ENCODE measurements at regions not wholly inside any gene's neighbourhood (a gene's known extent, or its start where the extent isn't known, plus 50 kb on each side); places are given as distances from the start of the nearest gene placed in this dataset.
"Not testable (repeated sequence)": the region's sequence is repeated elsewhere in the genome, so short reads cannot be mapped to it uniquely, and the experiment has no call there.

DNA sequence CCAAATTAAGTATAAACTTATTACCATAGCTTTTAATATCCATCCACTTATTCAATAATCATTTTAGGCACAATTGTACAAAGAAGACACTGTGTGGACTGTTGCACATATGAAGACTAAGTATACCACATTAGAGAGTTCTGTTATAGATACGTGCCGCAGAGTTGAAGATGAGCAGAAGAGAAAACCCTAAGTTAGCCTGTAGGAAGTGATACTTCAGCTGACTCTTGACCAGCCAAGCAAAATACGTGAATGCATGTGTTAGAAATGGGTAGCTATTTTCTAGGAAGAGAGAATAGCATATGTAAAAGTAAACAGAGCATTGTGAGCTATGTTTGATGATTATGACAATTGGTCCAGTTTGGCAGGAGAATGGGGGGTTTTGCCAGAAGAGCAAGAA, 272.0 kb upstream of the ATP11B start:
- no peak for TF ChIP-seq TCF7L2 (IDR thresholded peaks at IDR 0.05; ENCODE audit: low read depth, low read length)
- no peak for TF ChIP-seq POLR2AphosphoS5 (IDR thresholded peaks at IDR 0.05; ENCODE audit: low read depth, low read length)
- H3K27me3 ChIP-seq (ENCODE audit: control insufficient read depth, insufficient read depth, low read length): no peaks in the 10 kb centered on the region; the same call in 1 of the 2 replicates
- H3K4me3 ChIP-seq (ENCODE audit: low read depth in 2 of 2, low read length in 2 of 2): no peak overlapping the region
- POLR2A ChIA-PET: interaction anchor here (0.6 kb wide), 1 partner anchor 40 kb away, joined by 6 read pairs; no protein-coding TSS in a partner anchor
- H3K27ac ChIP-seq (ENCODE audit: low read length): no peak overlapping the region
- H3K36me3 ChIP-seq (ENCODE audit: control insufficient read depth, insufficient read depth, low read length): no peaks in the 10 kb centered on the region
- no peaks in the 10 kb centered on the region for H3K4me1 ChIP-seq (ENCODE audit: control insufficient read depth, insufficient read depth, low read length)
- no peaks in the 10 kb centered on the region for H3K9me3 ChIP-seq (ENCODE audit: control insufficient read depth, insufficient read depth, low read depth, low read length)
- CTCF ChIA-PET: no interaction called here
- in situ Hi-C loops (cut with HindIII; ENCODE audit: low pct_unique_long_range_greater_than_20kb, low sequenced_read_pairs) (no loop called here), intact Hi-C loops (cut with micrococcal nuclease; ENCODE audit: unreplicated experiment) (no loop called here)
- BruUV-seq (replicated peaks): no TSS peak
- ATAC-seq (no peak), DNase-seq (ENCODE audit: low read depth, low spot score) (no peak)

DNA sequence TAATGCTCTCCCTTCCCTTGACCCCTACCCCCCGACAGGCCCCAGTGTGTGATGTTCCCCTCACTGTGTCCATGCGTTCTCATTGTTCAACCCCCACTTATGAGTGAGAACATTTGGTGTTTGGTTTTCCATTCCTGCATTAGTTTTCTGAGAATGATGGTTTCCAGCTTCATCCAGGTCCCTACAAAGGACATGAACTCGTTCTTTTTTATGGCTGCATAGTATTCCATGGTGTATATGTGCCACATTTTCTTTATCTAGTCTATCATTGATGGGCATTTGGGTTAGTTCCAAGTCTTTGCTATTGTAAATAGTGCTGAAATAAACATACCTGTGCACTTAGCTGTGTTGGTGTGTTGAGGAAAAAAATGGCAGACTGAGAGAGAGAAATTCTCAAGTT, 269.9 kb upstream of the ATP11B start:
- ChIA-PET CTCF (interaction anchor here (0.7 kb wide), 1 partner anchor 62 kb away, joined by 12 read pairs; no protein-coding TSS in a partner anchor), POLR2A (interaction anchor here (0.6 kb wide), 1 partner anchor 147 kb away, joined by 5 read pairs; no protein-coding TSS in a partner anchor)
- not testable (repeated sequence) for ATAC-seq

DNA sequence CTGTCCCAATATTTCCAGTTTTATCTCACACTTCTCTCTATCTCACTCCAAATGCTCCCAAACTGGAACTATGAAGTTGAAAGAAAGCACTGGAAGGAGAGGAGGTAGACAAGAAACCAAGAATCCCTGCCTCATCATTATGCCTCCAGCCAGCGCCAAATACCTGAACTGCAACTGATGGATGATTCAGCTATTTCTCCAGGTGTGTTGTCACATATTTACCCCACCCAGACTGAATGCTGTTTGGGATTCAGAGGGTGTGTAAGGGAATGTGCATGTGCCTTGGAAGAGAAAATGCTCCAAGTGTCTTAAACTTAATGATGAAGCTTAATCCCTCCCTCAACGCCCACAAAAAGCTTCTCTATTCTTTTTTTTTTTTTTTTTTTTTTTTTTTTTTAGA, 269.5 kb upstream of the ATP11B start:
- TF ChIP-seq SIN3A (IDR thresholded peaks at IDR 0.05; ENCODE audit: borderline replicate concordance, insufficient read depth, low read depth, low read length) (no peak), TCF7L2 (IDR thresholded peaks at IDR 0.05; ENCODE audit: low read depth, low read length) (no peak), POLR2AphosphoS5 (IDR thresholded peaks at IDR 0.05; ENCODE audit: low read depth, low read length) (no peak)
- TF ChIP-seq, protein P1, sequence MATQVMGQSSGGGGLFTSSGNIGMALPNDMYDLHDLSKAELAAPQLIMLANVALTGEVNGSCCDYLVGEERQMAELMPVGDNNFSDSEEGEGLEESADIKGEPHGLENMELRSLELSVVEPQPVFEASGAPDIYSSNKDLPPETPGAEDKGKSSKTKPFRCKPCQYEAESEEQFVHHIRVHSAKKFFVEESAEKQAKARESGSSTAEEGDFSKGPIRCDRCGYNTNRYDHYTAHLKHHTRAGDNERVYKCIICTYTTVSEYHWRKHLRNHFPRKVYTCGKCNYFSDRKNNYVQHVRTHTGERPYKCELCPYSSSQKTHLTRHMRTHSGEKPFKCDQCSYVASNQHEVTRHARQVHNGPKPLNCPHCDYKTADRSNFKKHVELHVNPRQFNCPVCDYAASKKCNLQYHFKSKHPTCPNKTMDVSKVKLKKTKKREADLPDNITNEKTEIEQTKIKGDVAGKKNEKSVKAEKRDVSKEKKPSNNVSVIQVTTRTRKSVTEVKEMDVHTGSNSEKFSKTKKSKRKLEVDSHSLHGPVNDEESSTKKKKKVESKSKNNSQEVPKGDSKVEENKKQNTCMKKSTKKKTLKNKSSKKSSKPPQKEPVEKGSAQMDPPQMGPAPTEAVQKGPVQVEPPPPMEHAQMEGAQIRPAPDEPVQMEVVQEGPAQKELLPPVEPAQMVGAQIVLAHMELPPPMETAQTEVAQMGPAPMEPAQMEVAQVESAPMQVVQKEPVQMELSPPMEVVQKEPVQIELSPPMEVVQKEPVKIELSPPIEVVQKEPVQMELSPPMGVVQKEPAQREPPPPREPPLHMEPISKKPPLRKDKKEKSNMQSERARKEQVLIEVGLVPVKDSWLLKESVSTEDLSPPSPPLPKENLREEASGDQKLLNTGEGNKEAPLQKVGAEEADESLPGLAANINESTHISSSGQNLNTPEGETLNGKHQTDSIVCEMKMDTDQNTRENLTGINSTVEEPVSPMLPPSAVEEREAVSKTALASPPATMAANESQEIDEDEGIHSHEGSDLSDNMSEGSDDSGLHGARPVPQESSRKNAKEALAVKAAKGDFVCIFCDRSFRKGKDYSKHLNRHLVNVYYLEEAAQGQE (IDR thresholded peaks at IDR 0.05; ENCODE audit: insufficient read depth in 1 of 2, low read depth in 2 of 2, low read length in 1 of 2): no peak
- TF ChIP-seq, protein P2, sequence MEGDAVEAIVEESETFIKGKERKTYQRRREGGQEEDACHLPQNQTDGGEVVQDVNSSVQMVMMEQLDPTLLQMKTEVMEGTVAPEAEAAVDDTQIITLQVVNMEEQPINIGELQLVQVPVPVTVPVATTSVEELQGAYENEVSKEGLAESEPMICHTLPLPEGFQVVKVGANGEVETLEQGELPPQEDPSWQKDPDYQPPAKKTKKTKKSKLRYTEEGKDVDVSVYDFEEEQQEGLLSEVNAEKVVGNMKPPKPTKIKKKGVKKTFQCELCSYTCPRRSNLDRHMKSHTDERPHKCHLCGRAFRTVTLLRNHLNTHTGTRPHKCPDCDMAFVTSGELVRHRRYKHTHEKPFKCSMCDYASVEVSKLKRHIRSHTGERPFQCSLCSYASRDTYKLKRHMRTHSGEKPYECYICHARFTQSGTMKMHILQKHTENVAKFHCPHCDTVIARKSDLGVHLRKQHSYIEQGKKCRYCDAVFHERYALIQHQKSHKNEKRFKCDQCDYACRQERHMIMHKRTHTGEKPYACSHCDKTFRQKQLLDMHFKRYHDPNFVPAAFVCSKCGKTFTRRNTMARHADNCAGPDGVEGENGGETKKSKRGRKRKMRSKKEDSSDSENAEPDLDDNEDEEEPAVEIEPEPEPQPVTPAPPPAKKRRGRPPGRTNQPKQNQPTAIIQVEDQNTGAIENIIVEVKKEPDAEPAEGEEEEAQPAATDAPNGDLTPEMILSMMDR (IDR thresholded peaks at IDR 0.05): no peak
- ChIA-PET POLR2A (interaction anchor here (0.6 kb wide), 1 partner anchor 147 kb away, joined by 5 read pairs; no protein-coding TSS in a partner anchor), CTCF (interaction anchor here (0.7 kb wide), 1 partner anchor 61 kb away, joined by 12 read pairs; no protein-coding TSS in a partner anchor)
- BruUV-seq (replicated peaks): no TSS peak
- no peaks in the 10 kb centered on the region for H3K4me1 ChIP-seq (ENCODE audit: control insufficient read depth, insufficient read depth, low read length)
- intact Hi-C loops (cut with micrococcal nuclease; ENCODE audit: unreplicated experiment) (no loop called here), in situ Hi-C loops (cut with HindIII; ENCODE audit: low pct_unique_long_range_greater_than_20kb, low sequenced_read_pairs) (no loop called here)
- DNase-seq (ENCODE audit: low read depth, low spot score) (no peak), ATAC-seq (no peak)
- H3K36me3 ChIP-seq (ENCODE audit: control insufficient read depth, insufficient read depth, low read length): no peaks in the 10 kb centered on the region
- H3K9me3 ChIP-seq (ENCODE audit: control insufficient read depth, insufficient read depth, low read depth, low read length): no peaks in the 10 kb centered on the region
- H3K4me3 ChIP-seq (ENCODE audit: low read depth in 2 of 2, low read length in 2 of 2): no peak overlapping the region
- no peak overlapping the region for H3K27ac ChIP-seq (ENCODE audit: low read length)
- no peaks in the 10 kb centered on the region; the same call in 1 of the 2 replicates for H3K27me3 ChIP-seq (ENCODE audit: control insufficient read depth, insufficient read depth, low read length)

More for the DNA sequence above, 269.9 kb upstream of the ATP11B start:
- DNase-seq (ENCODE audit: low read depth, low spot score); H3K4me3 ChIP-seq (ENCODE audit: low read depth in 2 of 2, low read length in 2 of 2); H3K9me3 ChIP-seq (ENCODE audit: control insufficient read depth, insufficient read depth, low read depth, low read length); intact Hi-C loops (cut with micrococcal nuclease; ENCODE audit: unreplicated experiment); H3K36me3 ChIP-seq (ENCODE audit: control insufficient read depth, insufficient read depth, low read length); H3K27me3 ChIP-seq (ENCODE audit: control insufficient read depth, insufficient read depth, low read length); in situ Hi-C loops (cut with HindIII; ENCODE audit: low pct_unique_long_range_greater_than_20kb, low sequenced_read_pairs); H3K27ac ChIP-seq (ENCODE audit: low read length); H3K4me1 ChIP-seq (ENCODE audit: control insufficient read depth, insufficient read depth, low read length); BruUV-seq (replicated peaks): not testable (repeated sequence)

Measured in Panc1 (cell line).